Cardiac fibroblast (primary cell): ENCODE measurements at regions not wholly inside any gene's neighbourhood (a gene's known extent, or its start where the extent isn't known, plus 50 kb on each side); places are given as distances from the start of the nearest gene placed in this dataset.

ENCODE experiments used
- DNase-seq, 2 donors: peaks; one replicate each; pipeline versions ENCODE4 v3.0.0 to v3.0.0-alpha.2; 2010; ENCODE audit warnings: low read depth in 2 of 2
- H3K4me3 ChIP-seq, 2 donors: replicated peaks in 1 of 2; 1 replicate in 1 of 2; 2 replicates in 1 of 2; pipeline ENCODE4 v1.5.1; 2011; ENCODE audit warnings: low read depth in 2 of 2, low read length in 2 of 2, mild to moderate bottlenecking in 2 of 2, moderate library complexity in 1 of 2
- CTCF ChIP-seq: IDR thresholded peaks from one replicate; pipeline ENCODE4 v1.5.1; 2011; ENCODE audit warnings: low read depth, mild to moderate bottlenecking, low read length, inconsistent platforms

GRCh38 chr1:234881893-234882771, 246.5 kb downstream of the TOMM20 start:
- H3K4me3 ChIP-seq: no peak overlapping the region
- no peak for DNase-seq
- no peak for TF ChIP-seq CTCF

GRCh38 chr1:234879147-234880080, 249.2 kb downstream of the TOMM20 start:
- no peak overlapping the region for H3K4me3 ChIP-seq
- TF ChIP-seq CTCF: no peak
- DNase-seq: peak in 1 of 2 donors; percentile 41

GRCh38 chr1:234878288-234878687, 250.3 kb downstream of the TOMM20 start:
- H3K4me3 ChIP-seq: no peak overlapping the region
- TF ChIP-seq CTCF: no peak
- DNase-seq: no peak

- no peak for DNase-seq
- H3K4me3 ChIP-seq: no peak overlapping the region
- no peak for TF ChIP-seq CTCF
Measured at GRCh38 chr1:234877761-234878160, 250.9 kb downstream of the TOMM20 start.

GRCh38 chr1:234875953-234876855, 252.4 kb downstream of the TOMM20 start:
- no peak for TF ChIP-seq CTCF
- no peak overlapping the region for H3K4me3 ChIP-seq
- peak; percentile 34 to 84 for DNase-seq
